Endodermal cell (in vitro differentiated cells): ENCODE measurements at regions not wholly inside any gene's neighbourhood (a gene's known extent, or its start where the extent isn't known, plus 50 kb on each side); places are given as distances from the start of the nearest gene placed in this dataset.

ENCODE experiments used
- DNase-seq: peaks from one replicate; pipeline ENCODE4 v3.0.0-alpha.2; 2017
- H3K27ac ChIP-seq: 2 replicates; pipeline ENCODE4 v1.5.1; 2013; ENCODE audit warnings: mild to moderate bottlenecking, low read depth, low read length, moderate library complexity
- H3K27me3 ChIP-seq: 2 replicates; pipeline ENCODE4 v1.6.1; 2013; ENCODE audit warnings: mild to moderate bottlenecking, low read length, moderate library complexity; ENCODE audit not compliant: insufficient read depth, control insufficient read depth, poor library complexity, severe bottlenecking
- H3K36me3 ChIP-seq: 2 replicates; pipeline ENCODE4 v1.7.0; 2013; ENCODE audit warnings: mild to moderate bottlenecking, low read length, moderate library complexity; ENCODE audit not compliant: control insufficient read depth, insufficient read depth
- H3K4me1 ChIP-seq: one replicate; pipeline ENCODE4 v1.7.0; 2013; ENCODE audit warnings: low read length; ENCODE audit not compliant: control insufficient read depth, insufficient read depth
- H3K4me3 ChIP-seq: 2 replicates; pipeline ENCODE4 v1.5.1; 2013; ENCODE audit warnings: mild to moderate bottlenecking, low read length, moderate library complexity
- H3K9ac ChIP-seq: 2 replicates; pipeline ENCODE4 v1.6.1; 2013; ENCODE audit warnings: mild to moderate bottlenecking, low read length, moderate library complexity; ENCODE audit not compliant: poor library complexity, severe bottlenecking; ENCODE audit errors: extremely low read depth
- H3K9me3 ChIP-seq: 2 replicates; pipeline ENCODE4 v1.6.1; 2013; ENCODE audit warnings: mild to moderate bottlenecking, low read length, moderate library complexity; ENCODE audit not compliant: control insufficient read depth
- H3K27ac Mint-ChIP-seq: 2 replicates; pipeline ENCODE4 v1.8.0; 2020; ENCODE audit warnings: mixed read lengths
- H3K27me3 Mint-ChIP-seq: 2 replicates; pipeline ENCODE4 v1.8.0; 2021; ENCODE audit warnings: mild to moderate bottlenecking, mixed read lengths; ENCODE audit not compliant: insufficient read depth
- H3K36me3 Mint-ChIP-seq: 2 replicates; pipeline ENCODE4 v1.8.0; 2020; ENCODE audit warnings: low read depth, mixed read lengths
- H3K4me1 Mint-ChIP-seq: 2 replicates; pipeline ENCODE4 v1.8.0; 2020; ENCODE audit warnings: mixed read lengths
- H3K4me3 Mint-ChIP-seq: 2 replicates; pipeline ENCODE4 v1.8.0; 2020; ENCODE audit warnings: mild to moderate bottlenecking, moderate library complexity, mixed read lengths
- H3K9me3 Mint-ChIP-seq: 2 replicates; pipeline ENCODE4 v1.8.0; 2020; ENCODE audit warnings: mild to moderate bottlenecking, mixed read lengths
- CTCF ChIP-seq: fragments of 200-600 bp; sonication (generic); conservative IDR thresholded peaks from 2 replicates; pipeline ENCODE4 v1.5.0; 2021; ENCODE audit warnings: antibody characterized with exemption, mild to moderate bottlenecking
- WGBS, 2 experiments: methylation state at CpG; one replicate each; pipeline versions ENCODE4 v1.1.5 to v1.1.7; 2013; ENCODE audit warnings: missing lambda C conversion rate in 2 of 2, mixed read lengths in 1 of 2; ENCODE audit not compliant: insufficient coverage in 1 of 2, insufficient read length in 1 of 2; 5-methylcytosine and 5-hydroxymethylcytosine counted together

- Mint-ChIP-seq H3K36me3 (no peaks in the 10 kb centered on the region), H3K4me3 (no peak overlapping the region), H3K27me3 (no peaks in the 10 kb centered on the region), H3K4me1 (no peaks in the 10 kb centered on the region), H3K27ac (no peak overlapping the region), H3K9me3 (no peaks in the 10 kb centered on the region)
- TF ChIP-seq CTCF, result no peak
- no peaks in the 10 kb centered on the region for H3K36me3 ChIP-seq
- no peak overlapping the region for H3K27ac ChIP-seq
- no peak for DNase-seq
- H3K9ac ChIP-seq, result no peak overlapping the region
- no peaks in the 10 kb centered on the region for H3K27me3 ChIP-seq
- H3K4me1 ChIP-seq, result no peaks in the 10 kb centered on the region
- 94 to 100% methylated on average over 3 to 4 of the region's 4 CpGs for WGBS, 2 experiments
- no peaks in the 10 kb centered on the region for H3K9me3 ChIP-seq
- no peak overlapping the region for H3K4me3 ChIP-seq
Observed at GRCh38 chr11:130613396-130613795, 165.0 kb downstream of the ADAMTS15 start.

GRCh38 chr11:130614591-130614990 lies 166.1 kb downstream of the ADAMTS15 start:
- no peak overlapping the region for H3K27ac ChIP-seq
- Mint-ChIP-seq H3K36me3 (no peaks in the 10 kb centered on the region), H3K27me3 (no peaks in the 10 kb centered on the region), H3K9me3 (no peaks in the 10 kb centered on the region), H3K4me1 (no peaks in the 10 kb centered on the region), H3K27ac (no peak overlapping the region), H3K4me3 (no peak overlapping the region)
- H3K9ac ChIP-seq, result no peak overlapping the region
- no peak overlapping the region for H3K4me3 ChIP-seq
- DNase-seq, result no peak
- 88 to 89% methylated on average over 1 to 3 of the region's 3 CpGs for WGBS, 2 experiments
- TF ChIP-seq CTCF, result no peak
- H3K36me3 ChIP-seq, result no peaks in the 10 kb centered on the region
- no peaks in the 10 kb centered on the region for H3K9me3 ChIP-seq
- no peaks in the 10 kb centered on the region for H3K27me3 ChIP-seq
- H3K4me1 ChIP-seq, result no peaks in the 10 kb centered on the region

GRCh38 chr11:130615561-130615960 lies 167.1 kb downstream of the ADAMTS15 start:
- no peaks in the 10 kb centered on the region for H3K4me1 ChIP-seq
- no peak for DNase-seq
- Mint-ChIP-seq H3K9me3 (no peaks in the 10 kb centered on the region), H3K4me3 (no peak overlapping the region), H3K4me1 (no peaks in the 10 kb centered on the region), H3K27ac (no peak overlapping the region), H3K27me3 (peaks cover 1% of the 10 kb centered on the region), H3K36me3 (no peaks in the 10 kb centered on the region)
- H3K27ac ChIP-seq, result no peak overlapping the region
- H3K4me3 ChIP-seq, result no peak overlapping the region
- H3K9me3 ChIP-seq, result no peaks in the 10 kb centered on the region
- no peaks in the 10 kb centered on the region for H3K36me3 ChIP-seq
- H3K9ac ChIP-seq, result no peak overlapping the region
- no peak for TF ChIP-seq CTCF
- 92 to 98% methylated on average over 3 of the region's 3 CpGs for WGBS, 2 experiments
- H3K27me3 ChIP-seq, result no peaks in the 10 kb centered on the region
